Naive thymus-derived CD8-positive, alpha-beta T cell (primary cell): ENCODE measurements at regions not wholly inside any gene's neighbourhood (a gene's known extent, or its start where the extent isn't known, plus 50 kb on each side); places are given as distances from the start of the nearest gene placed in this dataset.
"Not testable (repeated sequence)": the region's sequence is repeated elsewhere in the genome, so short reads cannot be mapped to it uniquely, and the experiment has no call there.

Experiments
- ATAC-seq, 2 donors: fragments of 150-1000 bp; cut with Tn5 transposase in 1 of 2; sonication (Bioruptor Pico), chemical (Tn5 transposase) in 1 of 2; 1 replicate in 1 of 2; 2 replicates in 1 of 2; pipeline ENCODE4 v1.10.0; 2021; ENCODE audit warnings: mild to moderate bottlenecking in 2 of 2, moderate library complexity in 2 of 2
- POLR2A ChIA-PET: fragments of 350-600 bp; sonication (Branson Sonifier 250); formaldehyde crosslinking; loops from one replicate; lab custom pipeline; 2021; ENCODE audit warnings: antibody characterized with exemption; lab: Charles Lee
- DNase-seq, 10 donors: peaks; one replicate each; pipeline versions ENCODE4 v3.0.0 to v3.0.0-alpha.2; 2020 to 2022
- H3K27ac Mint-ChIP-seq, 10 donors: one replicate each; pipeline ENCODE4 v1.8.0; 2020 to 2022; ENCODE audit warnings: mild to moderate bottlenecking in 10 of 10, mixed read lengths in 10 of 10, moderate library complexity in 4 of 10, inconsistent platforms in 1 of 10
- H3K27me3 Mint-ChIP-seq, 5 donors: one replicate each; pipeline ENCODE4 v1.8.0; 2021 to 2022; ENCODE audit warnings: mixed read lengths in 5 of 5
- H3K36me3 Mint-ChIP-seq, 3 donors: one replicate each; pipeline ENCODE4 v1.8.0; 2020 to 2022; ENCODE audit warnings: mixed read lengths in 3 of 3, mild to moderate bottlenecking in 2 of 3, inconsistent platforms in 1 of 3
- H3K4me1 Mint-ChIP-seq, 4 donors: one replicate each; pipeline ENCODE4 v1.8.0; 2021 to 2022; ENCODE audit warnings: mixed read lengths in 4 of 4
- H3K4me3 Mint-ChIP-seq, 10 donors: one replicate each; pipeline ENCODE4 v1.8.0; 2020 to 2022; ENCODE audit warnings: mild to moderate bottlenecking in 10 of 10, mixed read lengths in 10 of 10, moderate library complexity in 6 of 10, inconsistent platforms in 1 of 10
- H3K9me3 Mint-ChIP-seq, 9 donors: one replicate each; pipeline ENCODE4 v1.8.0; 2020 to 2022; ENCODE audit warnings: mixed read lengths in 9 of 9, mild to moderate bottlenecking in 3 of 9, inconsistent platforms in 1 of 9, moderate library complexity in 1 of 9

DNA sequence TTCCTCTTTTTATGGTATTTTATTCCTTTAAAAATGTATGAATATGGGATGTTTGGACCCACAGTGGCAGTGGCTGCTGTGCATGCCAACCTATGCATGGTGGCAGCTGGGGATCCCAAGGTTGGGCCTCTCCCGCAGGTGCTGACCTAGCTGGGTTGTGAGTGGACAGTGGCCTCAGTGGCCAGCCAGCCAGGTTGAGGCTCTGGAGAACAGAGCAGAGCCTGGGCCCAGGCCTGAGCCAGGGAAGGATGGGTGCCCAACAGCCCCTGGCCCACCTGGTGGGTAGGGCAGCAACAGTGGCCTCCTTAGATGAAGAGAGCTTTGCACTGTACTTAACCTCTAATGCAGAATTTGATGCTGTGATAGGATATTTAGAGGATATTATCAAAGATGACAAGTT, 624.8 kb downstream of the CHSY3 start:
- H3K27ac Mint-ChIP-seq, result peak overlapping the region in 1 of 10 donors; percentile 78
- H3K36me3 Mint-ChIP-seq, result no peaks in the 10 kb centered on the region
- H3K4me3 Mint-ChIP-seq, result no peak overlapping the region
- H3K27me3 Mint-ChIP-seq, result no peaks in the 10 kb centered on the region
- POLR2A ChIA-PET, result no interaction called here
- ATAC-seq, result no peak
- H3K4me1 Mint-ChIP-seq, result no peaks in the 10 kb centered on the region
- no peak for DNase-seq
- peaks cover 0 to 3% (median 0%) of the 10 kb centered on the region in 9 donors for H3K9me3 Mint-ChIP-seq

DNA sequence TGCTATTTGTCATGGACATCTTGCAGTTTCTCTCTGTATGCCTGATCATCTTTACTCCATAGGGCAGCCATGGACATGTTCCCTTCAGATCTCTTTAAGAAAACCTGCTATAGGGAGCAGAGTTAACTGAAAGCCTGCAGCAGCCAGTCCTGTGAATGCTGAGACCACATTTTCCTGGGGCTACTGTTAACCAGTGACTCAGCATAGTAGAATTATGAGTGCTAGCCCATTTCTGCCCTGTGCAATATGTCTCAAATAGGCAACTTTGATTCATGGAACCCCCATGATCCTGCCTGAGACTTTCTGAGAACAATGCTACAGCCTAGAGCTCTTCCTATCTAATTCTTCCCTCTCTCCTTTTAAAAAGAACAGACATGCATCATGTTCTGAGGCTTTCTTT, 624.2 kb downstream of the CHSY3 start:
- DNase-seq (no peak), ATAC-seq (no peak)
- H3K27ac Mint-ChIP-seq, result no peak overlapping the region
- no peaks in the 10 kb centered on the region for H3K4me1 Mint-ChIP-seq
- H3K36me3 Mint-ChIP-seq, result no peaks in the 10 kb centered on the region
- peaks cover 0 to 3% (median 0%) of the 10 kb centered on the region in 9 donors for H3K9me3 Mint-ChIP-seq
- POLR2A ChIA-PET, result no interaction called here
- no peak overlapping the region for H3K4me3 Mint-ChIP-seq
- no peaks in the 10 kb centered on the region for H3K27me3 Mint-ChIP-seq

DNA sequence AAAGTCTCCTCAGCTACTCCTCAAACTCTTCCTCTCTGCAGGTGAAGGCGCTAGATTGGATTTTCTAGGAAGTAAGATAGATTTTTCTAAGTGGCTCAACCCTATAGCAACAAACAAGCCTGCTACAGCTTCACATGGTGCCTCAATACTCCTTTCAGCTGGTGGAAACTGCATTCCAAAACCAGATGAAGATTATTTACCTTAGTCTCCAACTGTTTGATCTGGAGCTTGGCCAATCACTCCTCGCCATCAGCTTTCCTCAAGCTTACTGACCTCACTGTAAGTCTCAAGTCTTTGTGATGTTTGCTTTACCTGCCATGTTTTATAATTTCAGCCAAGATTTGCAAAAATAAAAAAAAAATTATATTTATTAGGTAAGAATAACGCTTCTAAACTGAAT, 622.4 kb downstream of the CHSY3 start:
- Mint-ChIP-seq H3K9me3 (peaks cover 0 to 3% (median 0%) of the 10 kb centered on the region in 9 donors), H3K27me3 (peaks cover under 1 to 15% (median 6%) of the 10 kb centered on the region in 5 donors), H3K27ac (no peak overlapping the region), H3K4me1 (no peaks in the 10 kb centered on the region), H3K36me3 (no peaks in the 10 kb centered on the region), H3K4me3 (no peak overlapping the region)
- ATAC-seq (no peak), DNase-seq (no peak)
- POLR2A ChIA-PET, result no interaction called here

DNA sequence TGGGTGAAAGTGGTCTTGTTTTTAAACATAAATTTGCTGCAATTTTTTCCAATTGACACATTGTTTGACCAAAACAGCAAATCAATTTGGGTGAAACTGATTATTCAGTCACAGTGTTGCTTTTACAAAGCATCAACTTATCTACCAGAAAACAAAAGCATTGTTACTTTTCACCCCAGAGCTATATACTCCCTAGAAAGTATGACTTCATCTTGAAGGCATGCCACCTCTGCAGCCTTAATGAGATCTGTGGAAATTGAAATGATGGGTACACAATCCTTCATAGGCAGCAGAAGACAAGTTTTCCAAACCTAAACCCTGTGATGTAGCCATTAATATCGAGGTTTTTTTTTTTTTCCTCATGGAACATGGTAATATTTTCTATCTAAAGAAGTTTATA, 615.9 kb downstream of the CHSY3 start:
- DNase-seq (no peak), ATAC-seq (no peak)
- Mint-ChIP-seq H3K4me3 (no peak overlapping the region), H3K27ac (no peak overlapping the region), H3K9me3 (peaks cover 11 to 39% (median 22%) of the 10 kb centered on the region in 9 donors), H3K36me3 (peaks cover 0 to 20% (median 1%) of the 10 kb centered on the region in 3 donors), H3K27me3 (peaks cover 2 to 25% (median 11%) of the 10 kb centered on the region in 5 donors), H3K4me1 (no peaks in the 10 kb centered on the region)
- POLR2A ChIA-PET, result no interaction called here

DNA sequence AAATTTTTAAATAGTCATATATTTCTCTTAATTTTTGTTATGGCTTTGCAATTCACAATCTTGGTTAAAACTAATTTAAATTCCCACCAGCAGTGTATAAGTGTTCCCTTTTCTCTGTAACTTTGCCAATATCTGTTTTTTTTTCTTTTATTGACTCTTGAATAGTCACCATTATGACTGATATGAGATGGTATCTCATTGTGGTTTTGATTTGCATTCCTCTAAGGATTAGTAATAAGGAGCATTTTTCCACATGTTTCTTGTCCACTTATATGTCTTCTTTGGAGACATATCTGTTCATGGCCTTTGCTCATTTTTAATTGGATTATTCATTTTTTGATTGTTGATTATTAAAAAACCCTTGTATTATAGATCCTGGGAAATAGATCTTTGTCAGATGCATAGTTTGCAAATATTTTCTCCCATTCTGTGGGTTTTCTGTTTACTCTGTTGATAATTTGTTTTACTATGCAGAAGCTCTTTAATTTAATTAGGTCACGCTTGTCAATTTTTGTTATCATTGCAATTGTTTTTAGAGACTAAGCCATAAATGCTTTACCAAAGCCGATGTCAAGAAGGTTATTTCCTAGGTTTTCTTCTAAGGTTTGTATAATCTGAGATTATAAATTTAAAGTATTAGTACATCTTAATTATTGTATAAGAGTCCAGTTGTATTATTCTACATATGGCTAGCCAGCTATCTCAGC, 610.9 kb downstream of the CHSY3 start:
- no peaks in the 10 kb centered on the region for H3K4me1 Mint-ChIP-seq
- peaks cover 0 to 3% (median 0%) of the 10 kb centered on the region in 5 donors for H3K27me3 Mint-ChIP-seq
- peaks cover 11 to 39% (median 22%) of the 10 kb centered on the region in 9 donors for H3K9me3 Mint-ChIP-seq
- POLR2A ChIA-PET, result no interaction called here
- no peak overlapping the region for H3K27ac Mint-ChIP-seq
- DNase-seq (no peak), ATAC-seq (no peak)
- no peak overlapping the region for H3K4me3 Mint-ChIP-seq
- peaks cover 0 to 20% (median 1%) of the 10 kb centered on the region in 3 donors for H3K36me3 Mint-ChIP-seq

DNA sequence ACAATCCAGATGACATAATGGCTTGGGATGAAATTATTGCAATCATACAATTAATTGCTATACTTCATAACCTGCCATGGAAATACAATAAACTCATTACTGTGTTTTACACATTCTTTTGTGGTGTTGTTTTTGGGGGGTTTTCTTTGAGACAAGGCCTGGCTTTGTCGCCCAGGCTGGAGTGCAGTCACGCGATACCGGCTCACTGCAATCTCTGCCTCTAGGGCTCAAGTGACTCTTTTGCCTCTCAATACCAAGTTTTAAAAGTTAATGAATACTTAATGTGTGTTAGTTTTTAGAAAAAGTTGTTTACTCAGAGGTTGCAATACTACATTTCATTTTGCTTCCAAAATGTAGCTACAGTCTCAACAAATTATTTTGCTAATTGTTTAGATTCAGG, 598.4 kb downstream of the CHSY3 start:
- DNase-seq (no peak), ATAC-seq (no peak)
- Mint-ChIP-seq H3K36me3 (no peaks in the 10 kb centered on the region), H3K4me1 (no peaks in the 10 kb centered on the region), H3K4me3 (no peak overlapping the region), H3K27ac (no peak overlapping the region), H3K9me3 (peaks cover 0 to 4% (median 0%) of the 10 kb centered on the region in 9 donors), H3K27me3 (no peaks in the 10 kb centered on the region)
- POLR2A ChIA-PET, result no interaction called here

DNA sequence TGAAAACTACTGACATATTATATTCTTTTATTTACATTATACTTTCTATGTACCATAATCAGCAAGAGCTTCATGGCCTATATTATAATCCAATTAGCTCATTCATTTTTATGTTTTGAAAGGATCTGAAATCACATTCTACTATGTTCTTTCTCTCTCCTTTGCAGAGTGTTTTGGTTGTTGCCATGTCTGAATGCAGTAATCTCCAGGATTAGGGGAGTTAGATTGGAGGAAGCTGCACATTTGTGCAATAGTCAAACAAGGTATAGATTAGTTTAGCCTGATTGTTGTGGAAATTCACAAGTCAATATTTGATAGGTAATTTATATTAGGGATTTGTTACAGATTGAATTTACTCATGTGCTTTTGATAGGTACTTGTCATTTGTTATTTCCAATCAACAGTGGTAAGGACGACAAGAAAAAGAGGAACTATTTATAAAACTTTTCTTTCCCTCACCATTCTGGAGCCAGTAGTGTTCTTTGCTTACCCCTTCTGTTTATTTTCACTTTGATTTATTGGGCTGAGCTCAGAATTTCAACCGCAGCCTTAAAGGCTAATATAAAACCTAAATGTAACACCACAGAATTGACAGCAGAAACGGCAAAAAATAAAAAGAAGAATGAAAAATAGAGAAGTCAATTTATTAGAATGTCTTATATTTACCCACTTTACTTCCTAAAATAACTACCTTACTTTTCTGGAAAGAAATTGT, 597.0 kb downstream of the CHSY3 start:
- Mint-ChIP-seq H3K27me3 (no peaks in the 10 kb centered on the region), H3K9me3 (peaks cover 0 to 4% (median 0%) of the 10 kb centered on the region in 9 donors), H3K36me3 (no peaks in the 10 kb centered on the region), H3K4me3 (no peak overlapping the region), H3K4me1 (no peaks in the 10 kb centered on the region), H3K27ac (no peak overlapping the region)
- POLR2A ChIA-PET, result no interaction called here
- ATAC-seq, result no peak
- DNase-seq, result no peak

DNA sequence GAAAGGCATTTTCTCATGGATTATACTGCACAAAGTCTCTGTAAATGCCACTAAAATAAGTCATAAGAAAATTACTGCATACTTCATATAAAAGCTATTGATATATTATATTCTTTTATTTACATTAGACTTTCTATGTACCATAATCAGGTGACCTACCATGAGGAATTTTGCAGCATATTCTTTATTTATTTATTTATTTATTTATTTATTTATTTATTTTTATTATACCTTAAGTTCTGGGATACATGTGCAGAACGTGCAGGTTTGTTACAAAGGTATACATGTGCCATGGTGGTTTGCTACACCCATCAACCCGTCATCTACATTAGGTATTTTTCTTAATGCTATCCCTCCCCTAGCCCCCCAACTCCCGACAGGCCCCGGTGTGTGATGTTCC, 596.2 kb downstream of the CHSY3 start:
- H3K4me3 Mint-ChIP-seq, H3K36me3 Mint-ChIP-seq, ATAC-seq, DNase-seq, H3K4me1 Mint-ChIP-seq, H3K27me3 Mint-ChIP-seq, POLR2A ChIA-PET, H3K27ac Mint-ChIP-seq, H3K9me3 Mint-ChIP-seq: not testable (repeated sequence)

DNA sequence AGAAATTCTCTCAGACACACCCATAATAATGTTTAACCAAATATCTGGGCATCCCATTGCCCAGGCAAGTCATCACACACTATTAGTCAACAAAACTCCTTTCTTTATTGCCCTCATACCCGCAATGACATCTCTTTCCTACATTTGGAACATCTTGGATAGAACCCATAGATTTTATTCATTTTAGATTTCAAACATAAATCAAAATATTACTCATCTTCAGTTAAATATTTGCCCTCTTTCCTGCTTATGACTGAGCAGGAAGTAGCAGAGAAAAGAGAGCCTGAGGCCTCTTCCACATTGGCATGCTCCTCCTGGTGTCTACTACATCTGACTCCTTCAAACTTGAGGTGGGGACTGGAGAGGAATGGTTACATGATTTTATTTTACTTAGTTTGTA, 592.0 kb downstream of the CHSY3 start:
- DNase-seq, result no peak
- ATAC-seq, result no peak
- H3K27me3 Mint-ChIP-seq, result no peaks in the 10 kb centered on the region
- no peak overlapping the region for H3K4me3 Mint-ChIP-seq
- H3K27ac Mint-ChIP-seq, result no peak overlapping the region
- no peaks in the 10 kb centered on the region for H3K4me1 Mint-ChIP-seq
- POLR2A ChIA-PET, result no interaction called here
- no peaks in the 10 kb centered on the region for H3K36me3 Mint-ChIP-seq
- H3K9me3 Mint-ChIP-seq, result peaks cover 0 to 16% (median 6%) of the 10 kb centered on the region in 9 donors

DNA sequence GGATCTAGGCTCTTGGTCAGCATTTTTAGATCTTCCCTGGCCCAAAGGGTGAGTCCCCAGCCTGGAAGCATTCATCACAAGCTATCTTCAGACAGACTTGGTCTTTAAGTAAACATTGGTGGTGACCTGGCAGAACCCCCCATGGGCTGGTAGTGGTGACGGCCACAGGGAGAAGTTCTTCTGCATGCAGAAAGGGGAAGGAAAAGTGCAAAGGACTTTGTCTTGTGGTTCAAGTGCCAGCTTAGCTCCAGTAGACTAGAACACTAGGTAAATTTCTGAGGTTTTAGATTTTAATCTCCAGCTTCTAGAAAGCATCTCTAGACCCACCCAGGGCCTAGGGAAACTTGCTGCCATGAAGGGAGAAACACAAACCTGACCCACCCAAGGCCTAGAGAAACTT, 584.0 kb downstream of the CHSY3 start:
- no peaks in the 10 kb centered on the region for H3K36me3 Mint-ChIP-seq
- ATAC-seq (no peak), DNase-seq (no peak)
- H3K27ac Mint-ChIP-seq, result no peak overlapping the region
- H3K9me3 Mint-ChIP-seq, result peaks cover 0 to 7% (median 0%) of the 10 kb centered on the region in 9 donors
- H3K4me3 Mint-ChIP-seq, result no peak overlapping the region
- H3K27me3 Mint-ChIP-seq, result peaks cover 0 to 11% (median 3%) of the 10 kb centered on the region in 5 donors
- POLR2A ChIA-PET, result no interaction called here
- H3K4me1 Mint-ChIP-seq, result no peaks in the 10 kb centered on the region

DNA sequence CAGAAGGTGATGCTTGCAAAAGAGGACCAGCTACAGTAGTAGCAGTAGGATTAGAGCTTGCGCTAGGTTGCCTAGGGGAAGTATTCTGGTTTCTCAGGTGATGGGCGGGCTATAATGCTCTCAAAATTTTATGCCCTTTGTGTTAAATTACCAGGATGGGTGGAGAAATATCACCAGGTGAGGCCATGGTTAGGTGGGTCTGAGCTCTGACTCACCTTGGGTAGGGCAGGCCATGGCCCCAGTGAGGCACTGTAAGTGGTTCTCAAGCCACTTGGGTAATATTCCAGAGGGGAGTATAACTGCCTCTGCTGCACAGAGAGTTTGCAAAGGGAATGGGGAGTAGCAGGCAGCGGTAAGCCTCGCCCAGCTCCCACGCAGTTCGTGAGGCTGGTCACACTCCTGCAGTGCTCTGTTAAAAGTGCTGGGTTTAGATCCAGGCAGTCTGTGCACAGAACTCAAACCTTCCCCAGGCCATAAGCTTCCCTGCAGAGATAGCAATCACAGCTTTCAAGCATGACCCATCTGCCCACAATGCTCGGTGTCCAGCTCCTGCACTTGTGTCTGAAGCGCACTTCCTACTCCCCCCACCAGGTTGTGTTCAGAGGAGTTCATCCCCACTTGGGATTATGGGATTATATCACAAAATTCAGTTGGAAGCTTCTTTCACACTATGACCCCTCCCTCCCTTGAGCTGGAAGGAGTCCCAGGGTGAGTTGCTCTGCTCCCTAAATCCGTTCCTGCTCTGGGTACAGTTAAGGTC, 575.0 kb downstream of the CHSY3 start:
- peaks cover 0 to 31% (median 3%) of the 10 kb centered on the region in 5 donors for H3K27me3 Mint-ChIP-seq
- POLR2A ChIA-PET, result no interaction called here
- peaks cover 0 to 29% (median 15%) of the 10 kb centered on the region in 9 donors for H3K9me3 Mint-ChIP-seq
- no peak overlapping the region for H3K27ac Mint-ChIP-seq
- H3K4me1 Mint-ChIP-seq, result no peaks in the 10 kb centered on the region
- H3K4me3 Mint-ChIP-seq, result no peak overlapping the region
- ATAC-seq, result no peak
- peaks cover 0 to 10% (median 0%) of the 10 kb centered on the region in 3 donors for H3K36me3 Mint-ChIP-seq
- DNase-seq, result no peak

DNA sequence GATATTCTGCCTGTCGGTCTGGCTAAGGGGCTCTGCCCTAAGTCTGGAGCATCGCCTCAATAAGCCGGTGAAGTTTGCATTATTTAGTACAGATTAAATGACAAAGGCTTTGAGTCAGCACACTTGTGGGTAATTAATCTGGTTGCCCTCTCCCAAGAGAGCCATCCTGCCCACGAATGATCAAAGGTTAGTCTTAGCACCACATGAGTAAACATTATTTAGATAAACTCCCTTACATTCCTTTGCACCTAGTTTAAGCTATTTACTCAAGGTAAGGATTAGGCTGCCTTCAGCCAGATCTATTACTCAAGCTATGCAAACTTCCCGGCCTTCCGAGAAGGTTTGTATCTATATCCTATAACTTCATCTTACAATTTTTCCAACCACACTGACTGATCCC, 572.1 kb downstream of the CHSY3 start:
- Mint-ChIP-seq H3K4me3 (no peak overlapping the region), H3K4me1 (no peaks in the 10 kb centered on the region), H3K9me3 (peaks cover 7 to 45% (median 21%) of the 10 kb centered on the region in 9 donors), H3K27ac (no peak overlapping the region), H3K36me3 (peaks cover 0 to 10% (median 0%) of the 10 kb centered on the region in 3 donors), H3K27me3 (peaks cover 0 to 14% (median 0%) of the 10 kb centered on the region in 5 donors)
- no peak for DNase-seq
- POLR2A ChIA-PET, result no interaction called here
- ATAC-seq, result no peak

DNA sequence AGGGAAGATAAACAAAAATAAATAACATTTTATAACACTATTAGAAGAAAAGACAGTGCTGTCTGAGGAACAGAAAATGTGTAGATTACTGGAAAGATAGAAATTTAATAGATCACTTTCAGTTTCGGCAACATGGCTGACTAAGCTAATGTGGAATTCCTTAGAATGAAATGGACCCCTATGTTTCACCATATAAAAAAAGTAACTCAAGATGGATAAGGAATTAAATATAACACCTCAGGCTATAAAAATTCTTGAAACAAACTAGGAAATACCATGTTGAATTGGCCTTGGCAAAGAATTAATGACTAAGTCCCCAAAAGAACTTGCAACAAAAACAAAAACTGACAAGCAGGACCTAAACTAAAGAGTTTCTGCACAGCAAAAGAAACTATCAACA, 558.3 kb downstream of the CHSY3 start:
- no peak for DNase-seq
- no peak for ATAC-seq
- Mint-ChIP-seq H3K27ac (no peak overlapping the region), H3K36me3 (peaks cover 0 to 8% (median 0%) of the 10 kb centered on the region in 3 donors), H3K4me1 (no peaks in the 10 kb centered on the region), H3K27me3 (peaks cover 0 to 11% (median 2%) of the 10 kb centered on the region in 5 donors), H3K9me3 (peaks cover 0 to 16% (median 6%) of the 10 kb centered on the region in 9 donors), H3K4me3 (no peak overlapping the region)
- POLR2A ChIA-PET, result no interaction called here
